ENCODE measurements at regions not wholly inside any gene's neighbourhood (a gene's known extent, or its start where the extent isn't known, plus 50 kb on each side); places are given as distances from the start of the nearest gene placed in this dataset.

GRCh38 chr5:103375350-103375749, 116.8 kb downstream of the MACIR start:
- no peak for ATAC-seq

- no peak for ATAC-seq
Observed at GRCh38 chr5:103374473-103374963, 116.0 kb downstream of the MACIR start.

- no peak for ATAC-seq
Observed at GRCh38 chr5:103373597-103374472, 115.3 kb downstream of the MACIR start.

- no peak for ATAC-seq
Observed at GRCh38 chr5:103371046-103371607, 112.6 kb downstream of the MACIR start.

GRCh38 chr5:103369125-103370120, 110.9 kb downstream of the MACIR start:
- no peak for ATAC-seq

GRCh38 chr5:103367702-103368101, 109.1 kb downstream of the MACIR start:
- ATAC-seq = no peak

GRCh38 chr5:103366918-103367549, 108.5 kb downstream of the MACIR start:
- ATAC-seq = no peak

GRCh38 chr5:103364074-103364473, 105.5 kb downstream of the MACIR start:
- ATAC-seq = no peak

GRCh38 chr5:103362211-103362610, 103.6 kb downstream of the MACIR start:
- no peak for ATAC-seq

- no peak for ATAC-seq
Observed at GRCh38 chr5:103360475-103360874, 101.9 kb downstream of the MACIR start.

GRCh38 chr5:103358305-103358995, 99.9 kb downstream of the MACIR start:
- no peak for ATAC-seq

- ATAC-seq = no peak
Observed at GRCh38 chr5:103357636-103358035, 99.1 kb downstream of the MACIR start.

GRCh38 chr5:103356350-103357091, 98.0 kb downstream of the MACIR start:
- peak; percentile 35 to 72 for ATAC-seq

- no peak for ATAC-seq
Observed at GRCh38 chr5:103355579-103355978, 97.0 kb downstream of the MACIR start.

GRCh38 chr5:103354446-103354845, 95.9 kb downstream of the MACIR start:
- no peak for ATAC-seq

GRCh38 chr5:103353581-103353980, 95.0 kb downstream of the MACIR start:
- no peak for ATAC-seq

- ATAC-seq = no peak
Observed at GRCh38 chr5:103347716-103348423, 89.3 kb downstream of the MACIR start.

- ATAC-seq = no peak
Observed at GRCh38 chr5:103346162-103346748, 87.7 kb downstream of the MACIR start.

- ATAC-seq = no peak
Observed at GRCh38 chr5:103345461-103345860, 86.9 kb downstream of the MACIR start.

All from activated CD4-positive, CD25-positive, alpha-beta regulatory T cell treated with anti-CD3 and anti-CD28 coated beads, Interleukin-2, amount 50 U/mL, for 24 hours (primary cell).